ENCODE measurements at regions not wholly inside any gene's neighbourhood (a gene's known extent, or its start where the extent isn't known, plus 50 kb on each side); places are given as distances from the start of the nearest gene placed in this dataset.
"Not testable (repeated sequence)": the region's sequence is repeated elsewhere in the genome, so short reads cannot be mapped to it uniquely, and the experiment has no call there.

- ChIA-PET POLR2A (no interaction called here), CTCF (no interaction called here)
- ATAC-seq (ENCODE audit: low read depth) (no peak), DNase-seq (no peak)
- no peak overlapping the region for H3K9ac ChIP-seq (ENCODE audit: low read length)
- H3K27me3 Mint-ChIP-seq, result no peaks in the 10 kb centered on the region
- no peaks in the 10 kb centered on the region for H4K20me1 ChIP-seq (ENCODE audit: control insufficient read depth, insufficient read depth, low read length, poor library complexity, severe bottlenecking)
- no peak overlapping the region for H3K27ac ChIP-seq (ENCODE audit: low read length in 2 of 2)
- H3K27ac Mint-ChIP-seq, result no peak overlapping the region
- peaks cover 0 to 3% of the 10 kb centered on the region in 2 experiments for H3K36me3 ChIP-seq (replicated peaks in 1 of 2; ENCODE audit: control extremely low read depth in 1 of 2, control insufficient read depth in 1 of 2, extremely low read depth in 1 of 2, insufficient read depth in 2 of 2, low read length in 1 of 2)
- H3K27me3 ChIP-seq (replicated peaks in 1 of 4; ENCODE audit: control extremely low read depth in 1 of 4, control insufficient read depth in 3 of 4, insufficient read depth in 4 of 4, low read length in 3 of 4), result no peaks in the 10 kb centered on the region
- H3K4me1 Mint-ChIP-seq, result no peaks in the 10 kb centered on the region
- no peak overlapping the region for H3K4me3 Mint-ChIP-seq
- no peak overlapping the region for H3K4me3 ChIP-seq (ENCODE audit: control extremely low read depth in 1 of 5, extremely low read depth in 1 of 5, insufficient read depth in 1 of 5, low read depth in 2 of 5, low read length in 4 of 5)
- H2AFZ ChIP-seq (ENCODE audit: insufficient read depth, low read depth, low read length, poor library complexity, severe bottlenecking), result no peak overlapping the region
- H3K4me1 ChIP-seq (ENCODE audit: control insufficient read depth in 2 of 2, insufficient read depth in 2 of 2, low read length in 2 of 2), result no peaks in the 10 kb centered on the region
- H3K4me2 ChIP-seq (replicated peaks; ENCODE audit: low read depth, low read length, poor library complexity, severe bottlenecking), result no peak overlapping the region
- WGBS (ENCODE audit: insufficient coverage), result 97% methylated on average over 8 of the region's 8 CpGs
- peaks cover 10% of the 10 kb centered on the region for H3K9me3 Mint-ChIP-seq (ENCODE audit: insufficient read depth)
- intact Hi-C loops (cut with micrococcal nuclease), result no loop called here
- no peaks in the 10 kb centered on the region for H3K79me2 ChIP-seq (ENCODE audit: control insufficient read depth, insufficient read depth, low read length)
- TF ChIP-seq CTCF (IDR thresholded peaks at IDR 0.05) (no peak), EZH2 (IDR thresholded peaks at IDR 0.05; ENCODE audit: borderline replicate concordance, insufficient read depth, low read depth, low read length, poor library complexity, severe bottlenecking) (no peak)
- peaks cover 0 to 37% (median 18%) of the 10 kb centered on the region in 3 donors for H3K9me3 ChIP-seq (ENCODE audit: control extremely low read depth in 1 of 3, control insufficient read depth in 2 of 3, insufficient read depth in 1 of 3, low read length in 2 of 3)
Measured at GRCh38 chrX:1754077-1754476, 139.2 kb downstream of the ASMT start.

- DNase-seq, result no peak
- POLR2A ChIA-PET, result no interaction called here
- Histone ChIP-seq H3K27ac (ENCODE audit: low read length in 2 of 2) (no peak overlapping the region), H3K9me3 (ENCODE audit: control extremely low read depth in 1 of 3, control insufficient read depth in 2 of 3, insufficient read depth in 1 of 3, low read length in 2 of 3) (peaks cover 0 to 49% (median 4%) of the 10 kb centered on the region in 3 donors), H2AFZ (ENCODE audit: insufficient read depth, low read depth, low read length, poor library complexity, severe bottlenecking) (no peak overlapping the region), H3K79me2 (ENCODE audit: control insufficient read depth, insufficient read depth, low read length) (no peaks in the 10 kb centered on the region), H3K4me1 (ENCODE audit: control insufficient read depth in 2 of 2, insufficient read depth in 2 of 2, low read length in 2 of 2) (no peaks in the 10 kb centered on the region), H4K20me1 (ENCODE audit: control insufficient read depth, insufficient read depth, low read length, poor library complexity, severe bottlenecking) (no peaks in the 10 kb centered on the region), H3K4me3 (ENCODE audit: control extremely low read depth in 1 of 5, extremely low read depth in 1 of 5, insufficient read depth in 1 of 5, low read depth in 2 of 5, low read length in 4 of 5) (no peak overlapping the region), H3K9ac (ENCODE audit: low read length) (no peak overlapping the region), H3K36me3 (replicated peaks in 1 of 2; ENCODE audit: control extremely low read depth in 1 of 2, control insufficient read depth in 1 of 2, extremely low read depth in 1 of 2, insufficient read depth in 2 of 2, low read length in 1 of 2) (no peaks in the 10 kb centered on the region), H3K27me3 (replicated peaks in 1 of 4; ENCODE audit: control extremely low read depth in 1 of 4, control insufficient read depth in 3 of 4, insufficient read depth in 4 of 4, low read length in 3 of 4) (no peaks in the 10 kb centered on the region), H3K4me2 (replicated peaks; ENCODE audit: low read depth, low read length, poor library complexity, severe bottlenecking) (no peak overlapping the region)
- intact Hi-C loops (cut with micrococcal nuclease), result no loop called here
- no CpG with 5 or more reads among the region's 5 CpGs for WGBS (ENCODE audit: insufficient coverage)
- Mint-ChIP-seq H3K27ac (no peak overlapping the region), H3K9me3 (ENCODE audit: insufficient read depth) (peaks cover 6% of the 10 kb centered on the region), H3K27me3 (no peaks in the 10 kb centered on the region), H3K4me3 (no peak overlapping the region), H3K4me1 (no peaks in the 10 kb centered on the region)
- TF ChIP-seq EZH2 (IDR thresholded peaks at IDR 0.05; ENCODE audit: borderline replicate concordance, insufficient read depth, low read depth, low read length, poor library complexity, severe bottlenecking) (no peak), CTCF (IDR thresholded peaks at IDR 0.05) (no peak)
- CTCF ChIA-PET, result no interaction called here
- ATAC-seq (ENCODE audit: low read depth), result no peak
Measured at GRCh38 chrX:1763294-1763693, 148.4 kb downstream of the ASMT start.

GRCh38 chrX:1764883-1765364 is 150.1 kb downstream of the ASMT start:
- H2AFZ ChIP-seq (ENCODE audit: insufficient read depth, low read depth, low read length, poor library complexity, severe bottlenecking); intact Hi-C loops (cut with micrococcal nuclease); H3K27ac ChIP-seq (ENCODE audit: low read length in 2 of 2); CTCF ChIA-PET; H3K27me3 ChIP-seq (replicated peaks in 1 of 4; ENCODE audit: control extremely low read depth in 1 of 4, control insufficient read depth in 3 of 4, insufficient read depth in 4 of 4, low read length in 3 of 4); H3K4me1 ChIP-seq (ENCODE audit: control insufficient read depth in 2 of 2, insufficient read depth in 2 of 2, low read length in 2 of 2); POLR2A ChIA-PET; H3K4me1 Mint-ChIP-seq; H3K4me3 ChIP-seq (ENCODE audit: control extremely low read depth in 1 of 5, extremely low read depth in 1 of 5, insufficient read depth in 1 of 5, low read depth in 2 of 5, low read length in 4 of 5); DNase-seq; ATAC-seq (ENCODE audit: low read depth); H3K27ac Mint-ChIP-seq; H3K79me2 ChIP-seq (ENCODE audit: control insufficient read depth, insufficient read depth, low read length); H3K4me2 ChIP-seq (replicated peaks; ENCODE audit: low read depth, low read length, poor library complexity, severe bottlenecking); H3K9me3 Mint-ChIP-seq (ENCODE audit: insufficient read depth); H3K9ac ChIP-seq (ENCODE audit: low read length); H4K20me1 ChIP-seq (ENCODE audit: control insufficient read depth, insufficient read depth, low read length, poor library complexity, severe bottlenecking); H3K36me3 ChIP-seq (replicated peaks in 1 of 2; ENCODE audit: control extremely low read depth in 1 of 2, control insufficient read depth in 1 of 2, extremely low read depth in 1 of 2, insufficient read depth in 2 of 2, low read length in 1 of 2); H3K27me3 Mint-ChIP-seq: not testable (repeated sequence)
- WGBS (ENCODE audit: insufficient coverage), result 47% methylated on average over 6 of the region's 19 CpGs
- H3K9me3 ChIP-seq (ENCODE audit: control extremely low read depth in 1 of 3, control insufficient read depth in 2 of 3, insufficient read depth in 1 of 3, low read length in 2 of 3), result peaks cover 0 to 47% (median 4%) of the 10 kb centered on the region in 3 donors
- H3K4me3 Mint-ChIP-seq, result peak overlapping the region; percentile 29
